Pancreas (tissue), 10 donors: ENCODE measurements at regions not wholly inside any gene's neighbourhood (a gene's known extent, or its start where the extent isn't known, plus 50 kb on each side); places are given as distances from the start of the nearest gene placed in this dataset.

Experiments
- ATAC-seq, 4 donors: fragments of 200-7000 bp; cut with Tn5 transposase; one replicate each; pipeline versions ENCODE4 v1.8.0 to v1.9.1; 2020; ENCODE audit warnings: mild to moderate bottlenecking in 4 of 4, moderate library complexity in 4 of 4
- DNase-seq, 6 donors: peaks; one replicate each; pipeline ENCODE4 v3.0.0-alpha.2; 2020
- FAIRE-seq: peaks from 2 replicates; lab custom pipeline; 2012; peaks lifted over from hg19 to GRCh38; lab: Jason Lieb, UNC
- H3K27ac ChIP-seq, 4 donors: fragments of 200-600 bp; sonication (generic); 1 replicate in 3 of 4; 2 replicates in 1 of 4; pipeline versions ENCODE4 v1.5.0 to v1.8.0; 2020
- H3K27me3 ChIP-seq, 4 donors: fragments of 200-600 bp; one replicate each; pipeline ENCODE4 v1.8.0; 2021
- H3K36me3 ChIP-seq, 3 donors: fragments of 200-600 bp; sonication (generic) in 1 of 3; one replicate each; pipeline versions ENCODE4 v1.5.0 to v1.8.0; 2020 to 2021
- H3K4me1 ChIP-seq, 3 donors: fragments of 200-600 bp; one replicate each; pipeline ENCODE4 v1.8.0; 2021
- H3K4me3 ChIP-seq, 4 donors: fragments of 200-600 bp; sonication (generic) in 2 of 4; one replicate each; pipeline versions ENCODE4 v1.5.0 to v1.8.0; 2020 to 2021
- H3K9me3 ChIP-seq, 4 donors: fragments of 200-600 bp; one replicate each; pipeline ENCODE4 v1.8.0; 2021
- WGBS, 2 donors: extraction: QIAGEN DNeasy Blood & Tissue Kit; methylation state at CpG; one replicate each; pipeline ENCODE4 v1.1.7; 2013; 5-methylcytosine and 5-hydroxymethylcytosine counted together
- intact Hi-C, 3 donors: fragments of 100-400 bp; cut with DNase I; formaldehyde crosslinking; loops; one replicate each; pipeline versions ENCODE4 v1.11.1 to v1.14.2; 2022
- TF ChIP-seq, protein P1 (sequence below), 4 donors: fragments of 200-600 bp; sonication (generic) in 3 of 4; IDR thresholded peaks; one replicate each; pipeline versions ENCODE4 v1.5.0 to v1.8.0; 2021; ENCODE audit warnings: antibody characterized with exemption in 4 of 4
- donor health status: healthy with polysubstance abuse.
- donor health status: DM: no; HTN: no; CAD: no; lungs with moderate emphysema.
- donor health status: DM: no; HTN: no; CAD: no.
- donor health status: control.
- donor health status: control.
- donor health status: Bipolar disorder and iron deficiency.
- donor health status: DM: yes; HTN: yes; CAD: no.
- donor health status: DM: no; HTN: no; CAD: no.
- donor health status: DM: no; HTN: no; CAD: no.
- donor health status: DM: yes; HTN: yes; CAD: no.

GRCh38 chr6:163694072-163694471, 279.6 kb downstream of the QKI start:
- TF ChIP-seq, protein P1, sequence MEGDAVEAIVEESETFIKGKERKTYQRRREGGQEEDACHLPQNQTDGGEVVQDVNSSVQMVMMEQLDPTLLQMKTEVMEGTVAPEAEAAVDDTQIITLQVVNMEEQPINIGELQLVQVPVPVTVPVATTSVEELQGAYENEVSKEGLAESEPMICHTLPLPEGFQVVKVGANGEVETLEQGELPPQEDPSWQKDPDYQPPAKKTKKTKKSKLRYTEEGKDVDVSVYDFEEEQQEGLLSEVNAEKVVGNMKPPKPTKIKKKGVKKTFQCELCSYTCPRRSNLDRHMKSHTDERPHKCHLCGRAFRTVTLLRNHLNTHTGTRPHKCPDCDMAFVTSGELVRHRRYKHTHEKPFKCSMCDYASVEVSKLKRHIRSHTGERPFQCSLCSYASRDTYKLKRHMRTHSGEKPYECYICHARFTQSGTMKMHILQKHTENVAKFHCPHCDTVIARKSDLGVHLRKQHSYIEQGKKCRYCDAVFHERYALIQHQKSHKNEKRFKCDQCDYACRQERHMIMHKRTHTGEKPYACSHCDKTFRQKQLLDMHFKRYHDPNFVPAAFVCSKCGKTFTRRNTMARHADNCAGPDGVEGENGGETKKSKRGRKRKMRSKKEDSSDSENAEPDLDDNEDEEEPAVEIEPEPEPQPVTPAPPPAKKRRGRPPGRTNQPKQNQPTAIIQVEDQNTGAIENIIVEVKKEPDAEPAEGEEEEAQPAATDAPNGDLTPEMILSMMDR (IDR thresholded peaks at IDR 0.05): no peak
- no peak for ATAC-seq
- Histone ChIP-seq H3K27me3 (no peaks in the 10 kb centered on the region), H3K4me3 (no peak overlapping the region), H3K9me3 (no peaks in the 10 kb centered on the region), H3K36me3 (no peaks in the 10 kb centered on the region), H3K27ac (no peak overlapping the region), H3K4me1 (peaks cover 7 to 12% (median 11%) of the 10 kb centered on the region in 3 donors)
- no peak for DNase-seq
- FAIRE-seq: no peak
- intact Hi-C loops: no loop called here
- WGBS, 2 donors: 88 to 89% methylated on average over 3 of the region's 3 CpGs

DNA sequence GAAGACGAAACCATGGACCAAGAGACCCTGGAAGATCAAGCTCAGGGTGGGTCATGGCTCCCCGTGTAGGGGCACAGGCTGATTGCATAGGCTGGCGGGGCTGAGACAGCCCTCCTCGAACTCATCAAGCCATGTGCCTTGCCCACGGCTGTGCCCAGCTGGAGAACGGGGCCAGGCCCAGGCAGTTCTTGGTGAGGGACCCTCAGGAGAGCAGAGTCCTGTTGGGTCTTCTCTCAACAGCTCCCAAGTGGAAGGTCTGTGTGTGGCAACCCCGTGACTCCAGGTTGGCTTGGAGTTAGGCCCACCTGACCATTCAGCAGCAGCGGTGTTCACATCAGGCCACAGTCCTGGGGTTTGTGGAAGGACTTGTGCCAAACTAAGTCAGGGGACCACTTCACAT, 276.5 kb downstream of the QKI start:
- 73 to 89% methylated on average over 8 of the region's 8 CpGs for WGBS, 2 donors
- DNase-seq: no peak
- no peak for ATAC-seq

DNA sequence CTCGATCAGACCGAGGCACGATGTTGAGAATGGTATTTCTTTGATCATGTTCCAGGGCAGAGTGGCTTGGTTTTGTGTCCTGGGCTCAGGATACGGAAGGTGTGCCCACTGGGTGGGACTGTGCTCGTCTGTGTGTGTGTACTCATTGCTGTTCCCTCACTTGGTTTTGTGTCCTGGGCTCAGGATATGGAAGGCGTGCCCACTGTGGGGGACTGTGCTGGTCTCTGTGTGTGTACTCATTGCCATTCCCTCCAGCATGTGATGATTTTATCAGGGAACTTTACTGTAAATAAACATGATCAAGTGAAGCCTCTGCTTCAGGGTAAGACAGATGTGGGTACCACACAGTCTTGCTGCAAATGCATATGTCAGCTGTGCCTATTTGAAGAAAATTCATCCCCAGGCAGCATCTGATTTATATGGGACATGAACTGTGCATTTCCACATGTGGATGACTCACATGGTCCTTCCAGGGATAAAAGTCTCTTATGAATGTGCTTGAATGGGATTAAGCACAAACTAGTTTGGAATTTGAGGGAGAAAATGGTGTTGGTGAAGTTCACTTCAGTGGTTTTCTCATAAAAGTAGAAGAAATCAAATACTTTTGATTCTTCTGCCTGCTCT, 274.3 kb downstream of the QKI start:
- TF ChIP-seq, protein P1 (IDR thresholded peaks at IDR 0.05): no peak
- Histone ChIP-seq H3K4me1 (no peaks in the 10 kb centered on the region), H3K9me3 (no peaks in the 10 kb centered on the region), H3K4me3 (no peak overlapping the region), H3K36me3 (no peaks in the 10 kb centered on the region), H3K27me3 (no peaks in the 10 kb centered on the region), H3K27ac (no peak overlapping the region)
- WGBS, 2 donors: 73 to 80% methylated on average over 6 of the region's 6 CpGs
- ATAC-seq (no peak), DNase-seq (no peak), FAIRE-seq (no peak)
- intact Hi-C loops: no loop called here

More for the DNA sequence above, 276.5 kb downstream of the QKI start:
- FAIRE-seq: no peak
- Histone ChIP-seq H3K27ac (no peak overlapping the region), H3K36me3 (no peaks in the 10 kb centered on the region), H3K4me1 (peaks cover 7 to 10% (median 9%) of the 10 kb centered on the region in 3 donors), H3K4me3 (no peak overlapping the region), H3K27me3 (no peaks in the 10 kb centered on the region), H3K9me3 (no peaks in the 10 kb centered on the region)
- intact Hi-C loops: no loop called here
- TF ChIP-seq, protein P1 (IDR thresholded peaks at IDR 0.05): no peak

GRCh38 chr6:163687075-163687474, 272.6 kb downstream of the QKI start:
- no peak for ATAC-seq
- Histone ChIP-seq H3K27me3 (no peaks in the 10 kb centered on the region), H3K4me1 (no peaks in the 10 kb centered on the region), H3K9me3 (no peaks in the 10 kb centered on the region), H3K36me3 (no peaks in the 10 kb centered on the region), H3K4me3 (no peak overlapping the region), H3K27ac (no peak overlapping the region)
- FAIRE-seq: no peak
- intact Hi-C loops: no loop called here
- WGBS, 2 donors: 82 to 91% methylated on average over 2 of the region's 2 CpGs
- no peak for DNase-seq
- TF ChIP-seq, protein P1 (IDR thresholded peaks at IDR 0.05): no peak

DNA sequence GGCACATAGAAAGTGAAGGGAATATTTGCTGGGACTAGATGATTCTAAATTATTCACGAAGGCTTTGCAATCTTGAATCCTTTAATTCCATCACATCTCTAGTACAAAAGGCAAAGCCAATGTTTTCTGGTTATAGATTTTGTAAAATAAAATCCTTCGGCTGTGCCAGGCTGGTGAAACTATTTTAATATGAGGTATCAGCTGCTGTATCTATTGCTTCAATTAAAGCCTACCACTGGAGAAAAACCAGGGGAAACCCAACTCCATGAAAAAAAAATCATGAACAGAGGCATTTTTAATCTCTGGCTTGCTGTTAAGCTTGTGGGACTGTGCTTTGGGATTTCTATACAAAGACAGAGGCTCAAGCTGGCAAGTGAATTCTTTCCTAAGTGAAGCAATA, 271.8 kb downstream of the QKI start:
- intact Hi-C loops: no loop called here
- FAIRE-seq: no peak

More for the DNA sequence above, 271.8 kb downstream of the QKI start:
- no peaks in the 10 kb centered on the region for H3K27me3 ChIP-seq
- ATAC-seq (no peak), DNase-seq (no peak)
- H3K4me1 ChIP-seq: no peaks in the 10 kb centered on the region
- no peak overlapping the region for H3K27ac ChIP-seq
- TF ChIP-seq, protein P1 (IDR thresholded peaks at IDR 0.05): no peak
- no peaks in the 10 kb centered on the region for H3K36me3 ChIP-seq
- no peak overlapping the region for H3K4me3 ChIP-seq
- no peaks in the 10 kb centered on the region for H3K9me3 ChIP-seq
- 78 to 84% methylated on average over 2 of the region's 2 CpGs for WGBS, 2 donors
